A673 (cell line): ENCODE measurements at regions not wholly inside any gene's neighbourhood (a gene's known extent, or its start where the extent isn't known, plus 50 kb on each side); places are given as distances from the start of the nearest gene placed in this dataset.
"Not testable (repeated sequence)": the region's sequence is repeated elsewhere in the genome, so short reads cannot be mapped to it uniquely, and the experiment has no call there.

ENCODE experiments used
- BruUV-seq: library from RNA; stranded (reverse); fragments of 400-500 nt; replicated peaks from 2 replicates; lab custom pipeline; 2021; lab: Mats Ljungman, UMichigan
- CTCF ChIA-PET: fragments of 300-600 bp; sonication (Branson Sonifier 250); formaldehyde crosslinking; loops from one replicate; lab custom pipeline; 2022; ENCODE audit warnings: antibody characterized with exemption; lab: Charles Lee
- POLR2A ChIA-PET: fragments of 300-600 bp; sonication (Branson Sonifier 250); formaldehyde crosslinking; loops from one replicate; lab custom pipeline; 2022; ENCODE audit warnings: antibody characterized with exemption; ENCODE audit not compliant: low non-redundant PET; lab: Charles Lee
- DNase-seq: peaks from one replicate; pipeline ENCODE4 v3.0.0-alpha.2; 2015; ENCODE audit warnings: low spot score
- H3K27ac ChIP-seq: fragments of 200-600 bp; sonication (generic); 2 replicates; pipeline ENCODE4 v1.5.1; 2016; ENCODE audit warnings: mixed run types, low read depth, mild to moderate bottlenecking, mixed read lengths, antibody characterized with exemption, low read length; ENCODE audit not compliant: poor library complexity, severe bottlenecking
- H3K27me3 ChIP-seq: fragments of 200-600 bp; sonication (generic); replicated peaks from 2 replicates; pipeline ENCODE4 v1.6.1; 2017; ENCODE audit warnings: mixed run types, low read depth, mild to moderate bottlenecking, mixed read lengths, antibody characterized with exemption, low read length; ENCODE audit not compliant: insufficient read depth, poor library complexity
- H3K36me3 ChIP-seq: fragments of 200-600 bp; sonication (generic); 2 replicates; pipeline ENCODE4 v1.6.1; 2016; ENCODE audit warnings: mixed run types, mild to moderate bottlenecking, mixed read lengths, antibody characterized with exemption, low read length; ENCODE audit not compliant: insufficient read depth, poor library complexity, severe bottlenecking
- H3K4me1 ChIP-seq: fragments of 200-600 bp; sonication (generic); 2 replicates; pipeline ENCODE4 v1.6.1; 2017; ENCODE audit warnings: mixed run types, mild to moderate bottlenecking, mixed read lengths, antibody characterized with exemption, low read length; ENCODE audit not compliant: insufficient read depth, poor library complexity, severe bottlenecking
- H3K4me3 ChIP-seq: fragments of 200-600 bp; sonication (generic); 2 replicates; pipeline ENCODE4 v1.5.1; 2016; ENCODE audit warnings: low read depth, mixed run types, mild to moderate bottlenecking, mixed read lengths, low read length; ENCODE audit not compliant: poor library complexity, severe bottlenecking
- H3K9me3 ChIP-seq: fragments of 200-600 bp; sonication (generic); 2 replicates; pipeline ENCODE4 v1.6.1; 2016; ENCODE audit warnings: mixed run types, low read depth, mild to moderate bottlenecking, mixed read lengths, antibody characterized with exemption, low read length; ENCODE audit not compliant: poor library complexity, severe bottlenecking
- CTCF ChIP-seq: fragments of 300-800, 200-600 bp; sonication (generic); conservative IDR thresholded peaks from 2 replicates; pipeline ENCODE4 v1.5.1; 2017; ENCODE audit warnings: low read depth, mild to moderate bottlenecking, antibody characterized with exemption, low read length, moderate library complexity, mixed read lengths
- EZH2 ChIP-seq: fragments of 200-600 bp; sonication (generic); IDR thresholded peaks from 2 replicates; pipeline ENCODE4 v1.6.1; 2017; ENCODE audit warnings: borderline replicate concordance, low read depth, mild to moderate bottlenecking, mixed read lengths, antibody characterized with exemption, low read length; ENCODE audit not compliant: poor library complexity, severe bottlenecking
- intact Hi-C: fragments of 100-400 bp; cut with micrococcal nuclease; formaldehyde crosslinking; loops from one replicate; pipeline ENCODE4 v1.10.0; 2022; ENCODE audit not compliant: unreplicated experiment

GRCh38 chr18:1663879-1664705 is 759.4 kb downstream of the ADCYAP1 start:
- DNase-seq: peak; percentile 75
- TF ChIP-seq CTCF (peak; percentile 92), EZH2 (no peak)
- Histone ChIP-seq H3K27ac (no peak overlapping the region), H3K4me3 (no peak overlapping the region), H3K36me3 (no peaks in the 10 kb centered on the region), H3K9me3 (no peaks in the 10 kb centered on the region), H3K27me3 (peaks cover 10% of the 10 kb centered on the region), H3K4me1 (no peaks in the 10 kb centered on the region)
- intact Hi-C loops: loop anchor here (5.0 to 10.0 kb wide), 2 partner anchors 77 to 799 kb away; no protein-coding TSS in a partner anchor
- BruUV-seq: no TSS peak
- CTCF ChIA-PET: interaction anchor here (1.3 kb wide), 1 partner anchor 78 kb away, joined by 8 read pairs; no protein-coding TSS in a partner anchor
- POLR2A ChIA-PET: no interaction called here

DNA sequence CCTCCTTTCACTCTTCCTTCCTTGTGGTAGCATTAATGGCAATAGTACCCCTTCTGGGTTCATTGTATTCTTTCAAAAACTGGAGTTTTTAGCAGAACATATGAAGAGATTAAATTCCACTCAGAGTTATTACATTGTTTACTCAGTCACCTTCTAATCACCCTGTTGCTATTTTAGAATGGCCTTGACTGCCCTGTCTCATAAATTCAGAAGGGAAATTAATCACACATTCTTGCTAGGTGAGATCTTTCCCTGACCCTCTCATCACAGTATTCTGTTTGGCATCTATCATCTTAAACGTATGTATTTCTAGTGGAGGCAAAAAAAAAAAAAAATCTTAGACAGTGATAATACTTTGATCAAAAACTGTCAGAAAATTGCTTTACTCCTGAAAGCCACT is 760.4 kb downstream of the ADCYAP1 start:
- Histone ChIP-seq H3K36me3 (no peaks in the 10 kb centered on the region), H3K4me1 (no peaks in the 10 kb centered on the region), H3K4me3 (no peak overlapping the region), H3K9me3 (no peaks in the 10 kb centered on the region), H3K27ac (no peak overlapping the region), H3K27me3 (peaks cover 9% of the 10 kb centered on the region)
- ChIA-PET POLR2A (no interaction called here), CTCF (no interaction called here)
- TF ChIP-seq EZH2: no peak
- no peak for TF ChIP-seq CTCF
- BruUV-seq: no TSS peak
- intact Hi-C loops: loop anchor here (10.0 kb wide), 1 partner anchor 800 kb away; no protein-coding TSS in a partner anchor
- DNase-seq: no peak

- no peak overlapping the region for H3K4me3 ChIP-seq
- H3K27me3 ChIP-seq: no peaks in the 10 kb centered on the region
- intact Hi-C loops: loop anchor here (10.0 kb wide), 1 partner anchor 803 kb away; no protein-coding TSS in a partner anchor
- no peaks in the 10 kb centered on the region for H3K9me3 ChIP-seq
- ChIA-PET CTCF (no interaction called here), POLR2A (interaction anchor here (0.6 kb wide), 1 partner anchor 296 kb away, joined by 4 read pairs; no protein-coding TSS in a partner anchor)
- DNase-seq: no peak
- no peaks in the 10 kb centered on the region for H3K4me1 ChIP-seq
- H3K27ac ChIP-seq: no peak overlapping the region
- no peaks in the 10 kb centered on the region for H3K36me3 ChIP-seq
- TF ChIP-seq CTCF (no peak), EZH2 (no peak)
- no TSS peak for BruUV-seq
Observed at GRCh38 chr18:1668279-1668678, 763.6 kb downstream of the ADCYAP1 start.

DNA sequence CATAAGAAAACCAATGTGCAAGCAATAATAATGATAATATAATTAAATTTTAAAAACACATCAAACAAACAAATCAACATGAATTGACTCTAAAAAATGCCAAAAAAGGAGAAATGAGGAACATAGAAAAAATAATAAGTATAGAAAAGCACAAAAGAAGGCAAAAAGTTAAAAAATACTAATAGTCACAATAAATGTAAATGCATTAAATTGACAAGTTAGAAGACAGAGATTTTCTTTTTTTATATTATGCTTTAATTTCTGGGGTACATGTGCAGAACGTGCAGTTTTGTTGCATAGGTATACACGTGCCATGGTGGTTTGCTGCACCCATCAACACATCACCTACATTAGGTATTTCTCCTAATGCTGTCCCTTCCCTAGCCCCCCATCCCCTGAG is 767.0 kb downstream of the ADCYAP1 start:
- H3K27me3 ChIP-seq, POLR2A ChIA-PET, H3K36me3 ChIP-seq, intact Hi-C loops, H3K9me3 ChIP-seq, H3K4me3 ChIP-seq, H3K27ac ChIP-seq, BruUV-seq, CTCF ChIA-PET, DNase-seq, H3K4me1 ChIP-seq: not testable (repeated sequence)
